Epithelial cell of prostate (primary cell): ENCODE measurements at regions not wholly inside any gene's neighbourhood (a gene's known extent, or its start where the extent isn't known, plus 50 kb on each side); places are given as distances from the start of the nearest gene placed in this dataset.
"Not testable (repeated sequence)": the region's sequence is repeated elsewhere in the genome, so short reads cannot be mapped to it uniquely, and the experiment has no call there.

Source experiments
- DNase-seq: peaks from one replicate; pipeline ENCODE4 v3.0.0-alpha.2; 2011; ENCODE audit warnings: low read depth, low spot score
- H3K27ac ChIP-seq: fragments of 450-650 bp; 2 replicates; pipeline ENCODE4 v1.5.1; 2017; ENCODE audit warnings: mild to moderate bottlenecking

- no peak overlapping the region for H3K27ac ChIP-seq
- DNase-seq: no peak
Observed at GRCh38 chr5:42235241-42235640, 188.0 kb upstream of the GHR start.

- no peak for DNase-seq
- no peak overlapping the region for H3K27ac ChIP-seq
Observed at GRCh38 chr5:42235837-42236236, 187.4 kb upstream of the GHR start.

- H3K27ac ChIP-seq: no peak overlapping the region
- DNase-seq: no peak
Observed at GRCh38 chr5:42241636-42242035, 181.6 kb upstream of the GHR start.

- no peak overlapping the region for H3K27ac ChIP-seq
- DNase-seq: no peak
Observed at GRCh38 chr5:42242210-42242609, 181.0 kb upstream of the GHR start.

GRCh38 chr5:42242881-42243485 lies 180.3 kb upstream of the GHR start:
- no peak for DNase-seq
- H3K27ac ChIP-seq: no peak overlapping the region

GRCh38 chr5:42252306-42252705 lies 170.9 kb upstream of the GHR start:
- no peak for DNase-seq
- no peak overlapping the region for H3K27ac ChIP-seq

GRCh38 chr5:42259914-42260313 lies 163.3 kb upstream of the GHR start:
- not testable (repeated sequence) for H3K27ac ChIP-seq, DNase-seq

GRCh38 chr5:42267091-42267490 lies 156.1 kb upstream of the GHR start:
- no peak overlapping the region for H3K27ac ChIP-seq
- no peak for DNase-seq

- H3K27ac ChIP-seq, DNase-seq: not testable (repeated sequence)
Observed at GRCh38 chr5:42268170-42268569, 155.1 kb upstream of the GHR start.

- no peak overlapping the region for H3K27ac ChIP-seq
- peak; percentile 12 for DNase-seq
Observed at GRCh38 chr5:42268630-42269029, 154.6 kb upstream of the GHR start.

GRCh38 chr5:42270771-42271170 lies 152.5 kb upstream of the GHR start:
- no peak overlapping the region for H3K27ac ChIP-seq
- DNase-seq: no peak

- DNase-seq: no peak
- no peak overlapping the region for H3K27ac ChIP-seq
Observed at GRCh38 chr5:42274913-42275312, 148.3 kb upstream of the GHR start.

GRCh38 chr5:42277293-42277692 lies 145.9 kb upstream of the GHR start:
- no peak for DNase-seq
- H3K27ac ChIP-seq: no peak overlapping the region

GRCh38 chr5:42284584-42284983 lies 138.7 kb upstream of the GHR start:
- DNase-seq: no peak

GRCh38 chr5:42285230-42285629 lies 138.0 kb upstream of the GHR start:
- no peak overlapping the region for H3K27ac ChIP-seq
- no peak for DNase-seq

More at GRCh38 chr5:42284584-42284983, 138.7 kb upstream of the GHR start:
- no peak overlapping the region for H3K27ac ChIP-seq

GRCh38 chr5:42300496-42300895 lies 122.7 kb upstream of the GHR start:
- no peak for DNase-seq
- no peak overlapping the region for H3K27ac ChIP-seq

GRCh38 chr5:42301349-42301748 lies 121.9 kb upstream of the GHR start:
- no peak for DNase-seq
- peak overlapping the region; percentile 58 for H3K27ac ChIP-seq

GRCh38 chr5:42302186-42302585 lies 121.1 kb upstream of the GHR start:
- peak overlapping the region; percentile 58 for H3K27ac ChIP-seq
- DNase-seq: no peak

GRCh38 chr5:42306287-42306686 lies 117.0 kb upstream of the GHR start:
- no peak for DNase-seq
- H3K27ac ChIP-seq: no peak overlapping the region

- no peak overlapping the region for H3K27ac ChIP-seq
- DNase-seq: no peak
Observed at GRCh38 chr5:42309865-42310264, 113.4 kb upstream of the GHR start.

- no peak overlapping the region for H3K27ac ChIP-seq
- no peak for DNase-seq
Observed at GRCh38 chr5:42315214-42315613, 108.0 kb upstream of the GHR start.

- no peak overlapping the region for H3K27ac ChIP-seq
- no peak for DNase-seq
Observed at GRCh38 chr5:42317575-42317974, 105.7 kb upstream of the GHR start.

GRCh38 chr5:42319546-42319945 lies 103.7 kb upstream of the GHR start:
- peak; percentile 14 for DNase-seq
- H3K27ac ChIP-seq: not testable (repeated sequence)
